ENCODE measurements at regions not wholly inside any gene's neighbourhood (a gene's known extent, or its start where the extent isn't known, plus 50 kb on each side); places are given as distances from the start of the nearest gene placed in this dataset.
"Not testable (repeated sequence)": the region's sequence is repeated elsewhere in the genome, so short reads cannot be mapped to it uniquely, and the experiment has no call there.

- CTCF ChIA-PET, POLR2A ChIA-PET: not testable (repeated sequence)
- DNase-seq (ENCODE audit: extremely low spot score): peak; percentile 2
These were observed 571.7 kb upstream of the TGIF2LX start for GRCh38 chrX:89350024-89350423.

- CTCF ChIA-PET; DNase-seq (ENCODE audit: extremely low spot score); POLR2A ChIA-PET: not testable (repeated sequence)
These were observed 551.8 kb upstream of the TGIF2LX start for GRCh38 chrX:89369904-89370303.

GRCh38 chrX:89393004-89393403 lies 528.7 kb upstream of the TGIF2LX start:
- CTCF ChIA-PET; POLR2A ChIA-PET; DNase-seq (ENCODE audit: extremely low spot score): not testable (repeated sequence)

- DNase-seq (ENCODE audit: extremely low spot score); CTCF ChIA-PET; POLR2A ChIA-PET: not testable (repeated sequence)
These were observed 518.9 kb upstream of the TGIF2LX start for GRCh38 chrX:89402818-89403217.

- POLR2A ChIA-PET; CTCF ChIA-PET; DNase-seq (ENCODE audit: extremely low spot score): not testable (repeated sequence)
These were observed 516.6 kb upstream of the TGIF2LX start for GRCh38 chrX:89405148-89405547.

GRCh38 chrX:89416930-89417329 lies 504.8 kb upstream of the TGIF2LX start:
- CTCF ChIA-PET; DNase-seq (ENCODE audit: extremely low spot score): not testable (repeated sequence)

GRCh38 chrX:89432652-89433231 lies 489.0 kb upstream of the TGIF2LX start:
- CTCF ChIA-PET; POLR2A ChIA-PET; DNase-seq (ENCODE audit: extremely low spot score): not testable (repeated sequence)

More at GRCh38 chrX:89416930-89417329, 504.8 kb upstream of the TGIF2LX start:
- POLR2A ChIA-PET: not testable (repeated sequence)
